K562 (cell line): ENCODE measurements at regions not wholly inside any gene's neighbourhood (a gene's known extent, or its start where the extent isn't known, plus 50 kb on each side); places are given as distances from the start of the nearest gene placed in this dataset.

Experiments used
- BCLAF1 ChIP-seq, 2 experiments: fragments of 450-650 bp in 1 of 2; IDR thresholded peaks; 2 replicates each; pipeline ENCODE4 v1.6.1; 2011 to 2017; ENCODE audit warnings: low read depth in 2 of 2, antibody characterized with exemption in 1 of 2, borderline replicate concordance in 1 of 2, low read length in 1 of 2, mild to moderate bottlenecking in 1 of 2, mixed read lengths in 1 of 2; ENCODE audit not compliant: control insufficient read depth in 1 of 2
- JUND ChIP-seq, 2 experiments: IDR thresholded peaks; 2 replicates in 1 of 2; 3 replicates in 1 of 2; pipeline ENCODE4 v1.6.1; 2011; ENCODE audit warnings: borderline replicate concordance in 2 of 2, low read depth in 2 of 2, low read length in 2 of 2, improper control_type of control experiment in 1 of 2, missing biosample characterization in 1 of 2, missing genetic modification characterization in 1 of 2, missing genetic modification reagents in 1 of 2
- NBN ChIP-seq: fragments of 450-650 bp; IDR thresholded peaks from 2 replicates; pipeline ENCODE4 v1.6.1; 2016; ENCODE audit warnings: low read depth, mild to moderate bottlenecking
- TARDBP ChIP-seq: fragments of 450-650 bp; IDR thresholded peaks from 2 replicates; pipeline ENCODE4 v1.6.1; 2016
- ZC3H11A ChIP-seq: IDR thresholded peaks from 2 replicates; pipeline ENCODE4 v1.6.1; 2012; ENCODE audit warnings: low read depth, low read length, improper control_type of control experiment

- no peak for TF ChIP-seq ZC3H11A
- TF ChIP-seq NBN = no peak
- no peak for TF ChIP-seq BCLAF1 (IDR thresholded peaks at IDR 0.05; ENCODE audit: borderline replicate concordance in 1 of 2, control insufficient read depth in 1 of 2, low read depth in 2 of 2, low read length in 1 of 2)
- no peak for TF ChIP-seq TARDBP
- TF ChIP-seq JUND (IDR thresholded peaks at IDR 0.05; ENCODE audit: borderline replicate concordance, low read depth, low read length) = no peak
- TF ChIP-seq JUND (tag; IDR thresholded peaks at IDR 0.05; ENCODE audit: borderline replicate concordance, low read depth, low read length) = no peak
Measured at GRCh38 chr14:87073880-87074570, 919.0 kb downstream of the GALC start.
